ENCODE measurements at regions not wholly inside any gene's neighbourhood (a gene's known extent, or its start where the extent isn't known, plus 50 kb on each side); places are given as distances from the start of the nearest gene placed in this dataset.
A peak's percentile ranks its signal among the peaks of the same experiment; 100 is the strongest.

DNA sequence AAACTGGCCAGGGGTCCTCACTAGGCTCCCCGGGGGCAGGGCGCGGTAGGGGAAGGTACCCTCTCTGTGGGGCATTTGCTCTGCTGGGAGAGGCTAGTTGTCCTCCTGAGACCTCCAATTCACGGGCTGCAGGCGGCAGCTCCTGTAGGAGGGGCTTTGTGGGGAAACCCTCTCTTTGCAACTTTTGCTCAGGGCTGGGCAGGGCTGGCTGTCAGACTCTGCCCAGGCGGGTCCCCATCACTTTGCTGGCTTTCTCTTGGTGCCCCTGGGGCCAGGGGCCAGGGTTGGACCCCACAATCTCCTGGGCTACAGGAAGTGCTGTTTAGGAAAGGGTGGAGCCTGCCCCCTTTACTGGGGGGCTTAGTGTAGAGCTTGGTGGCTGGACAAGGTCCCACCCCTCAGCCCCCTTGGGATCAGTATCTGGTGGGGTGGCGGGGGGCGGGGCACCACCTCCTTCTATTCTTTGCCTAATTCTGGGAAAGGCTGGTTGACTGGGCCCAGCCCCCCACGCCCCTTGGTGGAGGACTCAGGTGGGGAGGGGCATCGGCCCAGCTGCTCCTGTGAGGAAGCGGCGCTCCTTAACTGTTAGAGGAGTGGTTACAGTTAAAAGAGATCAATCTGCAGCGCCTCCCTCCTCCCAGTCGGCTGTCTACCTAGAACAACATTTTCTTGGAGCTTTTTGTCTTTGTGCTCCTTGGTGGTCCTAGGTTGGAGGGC is 918.7 kb downstream of the AACS start:
- no peak overlapping the region for H3K27ac ChIP-seq
- H3K4me3 ChIP-seq = peak overlapping the region; percentile 59
- no peaks in the 10 kb centered on the region for H3K4me1 ChIP-seq (ENCODE audit: low read depth)
- no peaks in the 10 kb centered on the region for H3K9me3 ChIP-seq (ENCODE audit: low read depth)
- DNase-seq (ENCODE audit: low read depth in 1 of 2, low spot score in 1 of 2) = peak in 1 of 2 donors; percentile 51
- no peaks in the 10 kb centered on the region for H3K27me3 ChIP-seq
- TF ChIP-seq, protein P1, sequence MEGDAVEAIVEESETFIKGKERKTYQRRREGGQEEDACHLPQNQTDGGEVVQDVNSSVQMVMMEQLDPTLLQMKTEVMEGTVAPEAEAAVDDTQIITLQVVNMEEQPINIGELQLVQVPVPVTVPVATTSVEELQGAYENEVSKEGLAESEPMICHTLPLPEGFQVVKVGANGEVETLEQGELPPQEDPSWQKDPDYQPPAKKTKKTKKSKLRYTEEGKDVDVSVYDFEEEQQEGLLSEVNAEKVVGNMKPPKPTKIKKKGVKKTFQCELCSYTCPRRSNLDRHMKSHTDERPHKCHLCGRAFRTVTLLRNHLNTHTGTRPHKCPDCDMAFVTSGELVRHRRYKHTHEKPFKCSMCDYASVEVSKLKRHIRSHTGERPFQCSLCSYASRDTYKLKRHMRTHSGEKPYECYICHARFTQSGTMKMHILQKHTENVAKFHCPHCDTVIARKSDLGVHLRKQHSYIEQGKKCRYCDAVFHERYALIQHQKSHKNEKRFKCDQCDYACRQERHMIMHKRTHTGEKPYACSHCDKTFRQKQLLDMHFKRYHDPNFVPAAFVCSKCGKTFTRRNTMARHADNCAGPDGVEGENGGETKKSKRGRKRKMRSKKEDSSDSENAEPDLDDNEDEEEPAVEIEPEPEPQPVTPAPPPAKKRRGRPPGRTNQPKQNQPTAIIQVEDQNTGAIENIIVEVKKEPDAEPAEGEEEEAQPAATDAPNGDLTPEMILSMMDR (IDR thresholded peaks at IDR 0.05; ENCODE audit: low read depth, low read length) = no peak
- no peaks in the 10 kb centered on the region for H3K36me3 ChIP-seq

DNA sequence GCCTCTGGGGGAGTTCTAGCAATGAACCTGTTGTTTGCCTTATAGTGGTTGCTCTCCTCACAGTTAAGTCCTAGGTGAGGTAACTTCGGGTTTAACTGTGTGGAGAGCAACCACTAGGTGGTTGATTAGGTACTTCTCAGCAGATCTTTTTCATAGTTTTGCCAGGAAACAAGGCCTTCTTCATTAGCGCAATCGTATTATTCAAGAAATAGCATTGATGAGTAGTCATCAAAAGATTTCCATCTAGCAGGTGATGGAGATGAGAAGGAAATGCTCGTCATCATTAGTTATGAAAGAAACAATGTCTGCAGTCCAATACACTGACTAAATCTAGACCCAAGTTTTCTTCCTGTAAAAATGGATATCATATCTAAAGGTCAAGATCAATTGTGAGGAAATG is 923.3 kb downstream of the AACS start:
- no peak for DNase-seq (ENCODE audit: low read depth in 1 of 2, low spot score in 1 of 2)
- Histone ChIP-seq H3K4me1 (ENCODE audit: low read depth) (no peaks in the 10 kb centered on the region), H3K27me3 (no peaks in the 10 kb centered on the region), H3K9me3 (ENCODE audit: low read depth) (no peaks in the 10 kb centered on the region), H3K27ac (no peak overlapping the region), H3K36me3 (no peaks in the 10 kb centered on the region), H3K4me3 (no peak overlapping the region)
- TF ChIP-seq, protein P1 (IDR thresholded peaks at IDR 0.05; ENCODE audit: low read depth, low read length) = no peak

DNA sequence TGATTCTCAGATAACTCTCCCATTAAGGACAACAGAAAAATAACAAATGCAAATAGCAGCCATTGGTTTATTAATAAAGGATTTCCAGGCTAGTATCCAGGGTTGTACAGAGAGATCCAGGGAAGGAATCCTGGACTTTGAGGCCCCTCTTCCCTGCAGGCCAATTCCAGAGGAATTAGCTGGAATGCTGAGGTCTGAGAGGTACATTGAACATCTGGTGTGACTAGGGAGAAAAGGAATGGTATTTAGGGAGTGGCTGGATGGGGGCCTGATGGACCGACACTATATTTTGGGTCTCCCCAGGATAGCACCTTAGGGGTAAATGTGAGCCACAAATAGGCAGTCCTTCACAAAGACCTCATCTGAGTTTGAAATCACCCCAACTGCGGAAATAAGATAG is 924.5 kb downstream of the AACS start:
- no peaks in the 10 kb centered on the region for H3K36me3 ChIP-seq
- TF ChIP-seq, protein P1 (IDR thresholded peaks at IDR 0.05; ENCODE audit: low read depth, low read length) = no peak
- H3K4me3 ChIP-seq = no peak overlapping the region
- no peaks in the 10 kb centered on the region for H3K9me3 ChIP-seq (ENCODE audit: low read depth)
- no peaks in the 10 kb centered on the region for H3K4me1 ChIP-seq (ENCODE audit: low read depth)
- H3K27ac ChIP-seq = no peak overlapping the region
- H3K27me3 ChIP-seq = no peaks in the 10 kb centered on the region
- DNase-seq (ENCODE audit: low read depth in 1 of 2, low spot score in 1 of 2) = no peak

DNA sequence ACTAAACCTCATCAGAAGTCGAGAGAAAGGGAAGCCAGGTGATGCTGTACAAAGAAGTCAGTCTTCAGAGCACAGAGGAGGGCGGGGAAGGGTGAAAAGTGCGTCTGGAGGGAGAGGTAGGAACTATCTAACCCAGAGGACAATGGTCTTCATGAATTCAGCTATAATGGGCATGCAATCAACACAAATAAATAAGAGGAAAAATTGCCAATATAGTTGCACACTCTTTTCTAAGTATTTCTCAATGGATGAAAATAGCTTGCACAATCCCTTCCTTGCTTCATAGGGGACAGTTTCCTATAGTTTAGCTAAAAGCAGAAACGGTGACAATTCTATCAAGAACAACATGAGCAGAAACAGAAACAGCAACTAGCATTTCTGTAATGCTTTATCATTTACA is 931.2 kb downstream of the AACS start:
- TF ChIP-seq, protein P1 (IDR thresholded peaks at IDR 0.05; ENCODE audit: low read depth, low read length) = no peak
- Histone ChIP-seq H3K4me1 (ENCODE audit: low read depth) (no peaks in the 10 kb centered on the region), H3K27me3 (no peaks in the 10 kb centered on the region), H3K27ac (no peak overlapping the region), H3K4me3 (no peak overlapping the region), H3K36me3 (no peaks in the 10 kb centered on the region), H3K9me3 (ENCODE audit: low read depth) (no peaks in the 10 kb centered on the region)
- DNase-seq (ENCODE audit: low read depth in 1 of 2, low spot score in 1 of 2) = no peak

DNA sequence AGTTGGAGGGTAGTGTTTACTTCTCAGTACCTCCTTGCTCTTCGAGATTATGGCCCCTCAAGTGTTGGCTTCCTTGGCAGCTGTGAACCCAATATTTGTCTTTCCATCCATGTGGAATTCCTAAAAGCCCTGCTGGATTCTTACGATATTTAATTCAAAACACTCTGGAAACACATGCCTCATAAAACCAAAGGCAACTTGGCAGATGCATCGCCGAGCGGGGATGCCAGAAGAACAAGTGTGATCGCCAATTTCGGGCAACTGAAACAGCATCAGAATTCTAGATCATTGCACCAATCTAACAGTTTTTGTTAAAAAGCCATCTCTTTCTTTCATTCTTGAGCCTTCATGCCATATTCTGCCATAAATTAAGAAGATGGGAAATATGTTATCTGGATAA is 934.4 kb downstream of the AACS start:
- Histone ChIP-seq H3K27ac (no peak overlapping the region), H3K4me1 (ENCODE audit: low read depth) (no peaks in the 10 kb centered on the region), H3K9me3 (ENCODE audit: low read depth) (no peaks in the 10 kb centered on the region), H3K27me3 (no peaks in the 10 kb centered on the region), H3K4me3 (no peak overlapping the region), H3K36me3 (no peaks in the 10 kb centered on the region)
- TF ChIP-seq, protein P1 (IDR thresholded peaks at IDR 0.05; ENCODE audit: low read depth, low read length) = no peak
- no peak for DNase-seq (ENCODE audit: low read depth in 1 of 2, low spot score in 1 of 2)
